ENCODE measurements at regions not wholly inside any gene's neighbourhood (a gene's known extent, or its start where the extent isn't known, plus 50 kb on each side); places are given as distances from the start of the nearest gene placed in this dataset.
"Not testable (repeated sequence)": the region's sequence is repeated elsewhere in the genome, so short reads cannot be mapped to it uniquely, and the experiment has no call there.

GRCh38 chrX:40863260-40863659 lies 127.9 kb upstream of the MED14 start:
- not testable (repeated sequence) for H3K4me3 ChIP-seq (ENCODE audit: low read depth, low read length); DNase-seq (ENCODE audit: low read depth in 4 of 6, low spot score in 6 of 6); H3K27ac ChIP-seq (ENCODE audit: low read depth, low read length); H3K4me1 ChIP-seq (ENCODE audit: control insufficient read depth, insufficient read depth, low read length); H3K36me3 ChIP-seq (ENCODE audit: control insufficient read depth, insufficient read depth, low read length); H3K27me3 ChIP-seq (ENCODE audit: control insufficient read depth, insufficient read depth, low read length); H3K9me3 ChIP-seq (ENCODE audit: control insufficient read depth, insufficient read depth, low read length)
- WGBS (ENCODE audit: insufficient coverage), result 100% methylated on average over 1 of the region's 4 CpGs

GRCh38 chrX:40863671-40864070 lies 128.3 kb upstream of the MED14 start:
- no peak for DNase-seq (ENCODE audit: low read depth in 4 of 6, low spot score in 6 of 6)
- Histone ChIP-seq H3K9me3 (ENCODE audit: control insufficient read depth, insufficient read depth, low read length) (peaks cover 5% of the 10 kb centered on the region), H3K36me3 (ENCODE audit: control insufficient read depth, insufficient read depth, low read length) (no peaks in the 10 kb centered on the region), H3K27me3 (ENCODE audit: control insufficient read depth, insufficient read depth, low read length) (no peaks in the 10 kb centered on the region), H3K27ac (ENCODE audit: low read depth, low read length) (no peak overlapping the region), H3K4me1 (ENCODE audit: control insufficient read depth, insufficient read depth, low read length) (no peaks in the 10 kb centered on the region), H3K4me3 (ENCODE audit: low read depth, low read length) (no peak overlapping the region)
- WGBS (ENCODE audit: insufficient coverage), result 78% methylated on average over 1 of the region's 1 CpG

GRCh38 chrX:40864972-40865371 lies 129.6 kb upstream of the MED14 start:
- H3K27me3 ChIP-seq (ENCODE audit: control insufficient read depth, insufficient read depth, low read length), result no peaks in the 10 kb centered on the region
- WGBS (ENCODE audit: insufficient coverage), result 57% methylated on average over 1 of the region's 1 CpG
- DNase-seq (ENCODE audit: low read depth in 4 of 6, low spot score in 6 of 6), result no peak
- no peaks in the 10 kb centered on the region for H3K36me3 ChIP-seq (ENCODE audit: control insufficient read depth, insufficient read depth, low read length)
- peaks cover 5% of the 10 kb centered on the region for H3K9me3 ChIP-seq (ENCODE audit: control insufficient read depth, insufficient read depth, low read length)
- no peak overlapping the region for H3K27ac ChIP-seq (ENCODE audit: low read depth, low read length)
- no peak overlapping the region for H3K4me3 ChIP-seq (ENCODE audit: low read depth, low read length)
- no peaks in the 10 kb centered on the region for H3K4me1 ChIP-seq (ENCODE audit: control insufficient read depth, insufficient read depth, low read length)

GRCh38 chrX:40866893-40867292 lies 131.6 kb upstream of the MED14 start:
- H3K36me3 ChIP-seq (ENCODE audit: control insufficient read depth, insufficient read depth, low read length), result no peaks in the 10 kb centered on the region
- H3K4me3 ChIP-seq (ENCODE audit: low read depth, low read length), result no peak overlapping the region
- peak in 2 of 6 donors; percentile 13 to 43 for DNase-seq (ENCODE audit: low read depth in 4 of 6, low spot score in 6 of 6)
- no peak overlapping the region for H3K27ac ChIP-seq (ENCODE audit: low read depth, low read length)
- no peaks in the 10 kb centered on the region for H3K9me3 ChIP-seq (ENCODE audit: control insufficient read depth, insufficient read depth, low read length)
- no peaks in the 10 kb centered on the region for H3K4me1 ChIP-seq (ENCODE audit: control insufficient read depth, insufficient read depth, low read length)
- WGBS (ENCODE audit: insufficient coverage), result 67% methylated on average over 1 of the region's 2 CpGs
- H3K27me3 ChIP-seq (ENCODE audit: control insufficient read depth, insufficient read depth, low read length), result no peaks in the 10 kb centered on the region

- no peaks in the 10 kb centered on the region for H3K27me3 ChIP-seq (ENCODE audit: control insufficient read depth, insufficient read depth, low read length)
- peak in 1 of 6 donors; percentile 0 for DNase-seq (ENCODE audit: low read depth in 4 of 6, low spot score in 6 of 6)
- no peaks in the 10 kb centered on the region for H3K9me3 ChIP-seq (ENCODE audit: control insufficient read depth, insufficient read depth, low read length)
- H3K27ac ChIP-seq (ENCODE audit: low read depth, low read length), result no peak overlapping the region
- no peak overlapping the region for H3K4me3 ChIP-seq (ENCODE audit: low read depth, low read length)
- H3K4me1 ChIP-seq (ENCODE audit: control insufficient read depth, insufficient read depth, low read length), result no peaks in the 10 kb centered on the region
- no peaks in the 10 kb centered on the region for H3K36me3 ChIP-seq (ENCODE audit: control insufficient read depth, insufficient read depth, low read length)
- WGBS (ENCODE audit: insufficient coverage), result no CpG with 5 or more reads among the region's 1 CpG
These were observed 132.0 kb upstream of the MED14 start for GRCh38 chrX:40867352-40867751.

GRCh38 chrX:40868868-40869267 lies 133.5 kb upstream of the MED14 start:
- H3K4me1 ChIP-seq (ENCODE audit: control insufficient read depth, insufficient read depth, low read length), result no peaks in the 10 kb centered on the region
- no peak for DNase-seq (ENCODE audit: low read depth in 4 of 6, low spot score in 6 of 6)
- H3K27ac ChIP-seq (ENCODE audit: low read depth, low read length), result no peak overlapping the region
- no peaks in the 10 kb centered on the region for H3K36me3 ChIP-seq (ENCODE audit: control insufficient read depth, insufficient read depth, low read length)
- no CpG with 5 or more reads among the region's 3 CpGs for WGBS (ENCODE audit: insufficient coverage)
- no peak overlapping the region for H3K4me3 ChIP-seq (ENCODE audit: low read depth, low read length)
- no peaks in the 10 kb centered on the region for H3K9me3 ChIP-seq (ENCODE audit: control insufficient read depth, insufficient read depth, low read length)
- H3K27me3 ChIP-seq (ENCODE audit: control insufficient read depth, insufficient read depth, low read length), result no peaks in the 10 kb centered on the region

- no CpG with 5 or more reads among the region's 1 CpG for WGBS (ENCODE audit: insufficient coverage)
These were observed 135.6 kb upstream of the MED14 start for GRCh38 chrX:40870982-40871381.

GRCh38 chrX:40871385-40872082 lies 136.2 kb upstream of the MED14 start:
- DNase-seq (ENCODE audit: low read depth in 4 of 6, low spot score in 6 of 6), result peak in 1 of 6 donors; percentile 41
- peaks cover 3% of the 10 kb centered on the region for H3K27me3 ChIP-seq (ENCODE audit: control insufficient read depth, insufficient read depth, low read length)
- H3K4me1 ChIP-seq (ENCODE audit: control insufficient read depth, insufficient read depth, low read length), result no peaks in the 10 kb centered on the region
- H3K9me3 ChIP-seq (ENCODE audit: control insufficient read depth, insufficient read depth, low read length), result no peaks in the 10 kb centered on the region
- WGBS (ENCODE audit: insufficient coverage), result 40% methylated on average over 1 of the region's 3 CpGs
- H3K36me3 ChIP-seq (ENCODE audit: control insufficient read depth, insufficient read depth, low read length), result no peaks in the 10 kb centered on the region
- no peak overlapping the region for H3K4me3 ChIP-seq (ENCODE audit: low read depth, low read length)
- H3K27ac ChIP-seq (ENCODE audit: low read depth, low read length), result no peak overlapping the region

More at GRCh38 chrX:40870982-40871381, 135.6 kb upstream of the MED14 start:
- H3K4me1 ChIP-seq (ENCODE audit: control insufficient read depth, insufficient read depth, low read length); H3K9me3 ChIP-seq (ENCODE audit: control insufficient read depth, insufficient read depth, low read length); H3K4me3 ChIP-seq (ENCODE audit: low read depth, low read length); H3K27me3 ChIP-seq (ENCODE audit: control insufficient read depth, insufficient read depth, low read length); H3K36me3 ChIP-seq (ENCODE audit: control insufficient read depth, insufficient read depth, low read length); H3K27ac ChIP-seq (ENCODE audit: low read depth, low read length); DNase-seq (ENCODE audit: low read depth in 4 of 6, low spot score in 6 of 6): not testable (repeated sequence)

- no peaks in the 10 kb centered on the region for H3K36me3 ChIP-seq (ENCODE audit: control insufficient read depth, insufficient read depth, low read length)
- H3K4me1 ChIP-seq (ENCODE audit: control insufficient read depth, insufficient read depth, low read length), result no peaks in the 10 kb centered on the region
- H3K27me3 ChIP-seq (ENCODE audit: control insufficient read depth, insufficient read depth, low read length), result peaks cover 3% of the 10 kb centered on the region
- WGBS (ENCODE audit: insufficient coverage), result no CpG with 5 or more reads among the region's 1 CpG
- DNase-seq (ENCODE audit: low read depth in 4 of 6, low spot score in 6 of 6), result peak in 1 of 6 donors; percentile 4
- no peak overlapping the region for H3K4me3 ChIP-seq (ENCODE audit: low read depth, low read length)
- no peaks in the 10 kb centered on the region for H3K9me3 ChIP-seq (ENCODE audit: control insufficient read depth, insufficient read depth, low read length)
- no peak overlapping the region for H3K27ac ChIP-seq (ENCODE audit: low read depth, low read length)
These were observed 137.0 kb upstream of the MED14 start for GRCh38 chrX:40872351-40872750.

- WGBS (ENCODE audit: insufficient coverage), result 20% methylated on average over 1 of the region's 3 CpGs
- Histone ChIP-seq H3K27me3 (ENCODE audit: control insufficient read depth, insufficient read depth, low read length) (peaks cover 7% of the 10 kb centered on the region), H3K4me3 (ENCODE audit: low read depth, low read length) (no peak overlapping the region), H3K4me1 (ENCODE audit: control insufficient read depth, insufficient read depth, low read length) (no peaks in the 10 kb centered on the region), H3K27ac (ENCODE audit: low read depth, low read length) (no peak overlapping the region), H3K36me3 (ENCODE audit: control insufficient read depth, insufficient read depth, low read length) (no peaks in the 10 kb centered on the region), H3K9me3 (ENCODE audit: control insufficient read depth, insufficient read depth, low read length) (no peaks in the 10 kb centered on the region)
- no peak for DNase-seq (ENCODE audit: low read depth in 4 of 6, low spot score in 6 of 6)
These were observed 140.1 kb upstream of the MED14 start for GRCh38 chrX:40875476-40875875.

Data from spinal cord (tissue), 9 donors.